Neuronal stem cell (in vitro differentiated cells): ENCODE measurements at regions not wholly inside any gene's neighbourhood (a gene's known extent, or its start where the extent isn't known, plus 50 kb on each side); places are given as distances from the start of the nearest gene placed in this dataset.

Experiments used
- DNase-seq: peaks from one replicate; pipeline ENCODE4 v3.0.0-alpha.2; 2013; ENCODE audit warnings: low spot score
- H2AFZ ChIP-seq: one replicate; pipeline ENCODE4 v1.6.1; 2013; ENCODE audit warnings: mild to moderate bottlenecking, low read length, inconsistent platforms
- H2AK5ac ChIP-seq: 2 replicates; pipeline ENCODE4 v1.6.1; 2013; ENCODE audit warnings: low read depth, mild to moderate bottlenecking, inconsistent platforms, low read length, moderate library complexity, mixed read lengths
- H2BK120ac ChIP-seq: 2 replicates; pipeline ENCODE4 v1.6.1; 2013; ENCODE audit warnings: low read depth, mild to moderate bottlenecking, inconsistent platforms, low read length, moderate library complexity, mixed read lengths
- H2BK12ac ChIP-seq: one replicate; pipeline ENCODE4 v1.6.1; 2013; ENCODE audit warnings: low read length, inconsistent platforms
- H2BK15ac ChIP-seq: 2 replicates; pipeline ENCODE4 v1.6.1; 2013; ENCODE audit warnings: mild to moderate bottlenecking, low read length, inconsistent platforms, mixed read lengths
- H2BK5ac ChIP-seq: one replicate; pipeline ENCODE4 v1.6.1; 2013; ENCODE audit warnings: inconsistent platforms, mild to moderate bottlenecking, low read length, moderate library complexity
- H3K14ac ChIP-seq: one replicate; pipeline ENCODE4 v1.6.1; 2013; ENCODE audit warnings: low read length, inconsistent platforms
- H3K18ac ChIP-seq: 2 replicates; pipeline ENCODE4 v1.6.1; 2013; ENCODE audit warnings: low read length, inconsistent platforms
- H3K23ac ChIP-seq: 2 replicates; pipeline ENCODE4 v1.6.1; 2013; ENCODE audit warnings: low read depth, mild to moderate bottlenecking, mixed read lengths, low read length, inconsistent platforms; ENCODE audit not compliant: poor library complexity
- H3K27ac ChIP-seq: replicated peaks from 3 replicates; pipeline ENCODE4 v1.5.1; 2013; ENCODE audit warnings: low read length, inconsistent platforms
- H3K27me3 ChIP-seq, 3 experiments: 2 replicates each; pipeline ENCODE4 v1.6.1; 2013; ENCODE audit warnings: low read length in 3 of 3, mild to moderate bottlenecking in 2 of 3, inconsistent platforms in 1 of 3, low read depth in 1 of 3, mixed read lengths in 1 of 3, moderate library complexity in 1 of 3; ENCODE audit not compliant: control insufficient read depth in 3 of 3, insufficient read depth in 3 of 3
- H3K36me3 ChIP-seq, 2 donors: replicated peaks in 1 of 2; 2 replicates each; pipeline ENCODE4 v1.6.1; 2013; ENCODE audit warnings: low read length in 2 of 2; ENCODE audit not compliant: control insufficient read depth in 2 of 2, insufficient read depth in 2 of 2
- H3K4ac ChIP-seq: 2 replicates; pipeline ENCODE4 v1.6.1; 2013; ENCODE audit warnings: inconsistent platforms, mild to moderate bottlenecking, low read length, moderate library complexity
- H3K4me1 ChIP-seq, 2 donors: 1 replicate in 1 of 2; 2 replicates in 1 of 2; pipeline ENCODE4 v1.6.1; 2013; ENCODE audit warnings: low read length in 2 of 2, low read depth in 1 of 2; ENCODE audit not compliant: control insufficient read depth in 2 of 2, insufficient read depth in 1 of 2
- H3K4me2 ChIP-seq: one replicate; pipeline ENCODE4 v1.6.1; 2013; ENCODE audit warnings: mild to moderate bottlenecking, low read length, inconsistent platforms; ENCODE audit not compliant: insufficient read depth, poor library complexity, severe bottlenecking
- H3K4me3 ChIP-seq, 2 donors: 2 replicates each; pipeline ENCODE4 v1.5.1; 2013; ENCODE audit warnings: low read length in 2 of 2, mild to moderate bottlenecking in 2 of 2, inconsistent platforms in 1 of 2, moderate library complexity in 1 of 2
- H3K79me1 ChIP-seq: one replicate; pipeline ENCODE4 v1.6.1; 2013; ENCODE audit warnings: low read depth, mild to moderate bottlenecking, inconsistent platforms, low read length, moderate library complexity
- H3K9ac ChIP-seq: one replicate; pipeline ENCODE4 v1.6.1; 2013; ENCODE audit warnings: mild to moderate bottlenecking, low read depth, low read length, inconsistent platforms; ENCODE audit not compliant: poor library complexity
- H3K9me3 ChIP-seq, 2 donors: replicated peaks in 1 of 2; 2 replicates each; pipeline versions ENCODE3 to v1.6.1; 2013; ENCODE audit warnings: low read length in 2 of 2, mild to moderate bottlenecking in 2 of 2, inconsistent platforms in 1 of 2, low read depth in 1 of 2, mixed read lengths in 1 of 2, moderate library complexity in 1 of 2; ENCODE audit not compliant: control insufficient read depth in 2 of 2, insufficient read depth in 1 of 2
- H4K8ac ChIP-seq: one replicate; pipeline ENCODE4 v1.6.1; 2013; ENCODE audit warnings: low read depth, mild to moderate bottlenecking, inconsistent platforms, low read length, moderate library complexity
- H4K91ac ChIP-seq: one replicate; pipeline ENCODE4 v1.6.1; 2013; ENCODE audit warnings: low read length, low read depth, mild to moderate bottlenecking, inconsistent platforms; ENCODE audit not compliant: poor library complexity
- WGBS, 2 donors: extraction: QIAGEN DNeasy Blood & Tissue Kit; methylation state at CpG; one replicate each; pipeline ENCODE4 v1.1.7; 2013; ENCODE audit warnings: missing lambda C conversion rate in 2 of 2, mixed read lengths in 1 of 2; ENCODE audit not compliant: insufficient read length in 2 of 2, insufficient replicate concordance in 1 of 2; ENCODE audit errors: extremely low coverage in 2 of 2; 5-methylcytosine and 5-hydroxymethylcytosine counted together

DNA sequence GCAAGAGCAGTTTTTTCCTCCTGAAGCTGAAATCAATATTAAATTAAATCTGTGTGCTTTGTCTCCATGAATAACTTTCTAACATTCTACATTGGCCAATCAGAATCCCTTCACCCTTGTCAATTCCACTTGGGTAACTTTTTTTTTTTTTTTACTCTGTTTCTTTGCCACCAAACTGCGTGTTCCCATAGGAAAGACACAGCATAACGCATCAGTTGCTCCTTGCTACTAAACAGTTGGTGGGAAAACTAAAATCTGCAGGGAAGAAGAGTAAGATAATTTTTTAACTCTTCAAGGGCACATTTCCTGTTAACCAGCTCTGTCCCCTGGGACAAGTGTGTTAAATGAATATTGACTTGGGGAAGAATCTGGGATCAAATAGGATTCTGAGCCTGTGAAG, 113.3 kb upstream of the SERP2 start:
- H3K18ac ChIP-seq: no peak overlapping the region
- H3K9me3 ChIP-seq: no peaks in the 10 kb centered on the region
- H3K4ac ChIP-seq: no peak overlapping the region

DNA sequence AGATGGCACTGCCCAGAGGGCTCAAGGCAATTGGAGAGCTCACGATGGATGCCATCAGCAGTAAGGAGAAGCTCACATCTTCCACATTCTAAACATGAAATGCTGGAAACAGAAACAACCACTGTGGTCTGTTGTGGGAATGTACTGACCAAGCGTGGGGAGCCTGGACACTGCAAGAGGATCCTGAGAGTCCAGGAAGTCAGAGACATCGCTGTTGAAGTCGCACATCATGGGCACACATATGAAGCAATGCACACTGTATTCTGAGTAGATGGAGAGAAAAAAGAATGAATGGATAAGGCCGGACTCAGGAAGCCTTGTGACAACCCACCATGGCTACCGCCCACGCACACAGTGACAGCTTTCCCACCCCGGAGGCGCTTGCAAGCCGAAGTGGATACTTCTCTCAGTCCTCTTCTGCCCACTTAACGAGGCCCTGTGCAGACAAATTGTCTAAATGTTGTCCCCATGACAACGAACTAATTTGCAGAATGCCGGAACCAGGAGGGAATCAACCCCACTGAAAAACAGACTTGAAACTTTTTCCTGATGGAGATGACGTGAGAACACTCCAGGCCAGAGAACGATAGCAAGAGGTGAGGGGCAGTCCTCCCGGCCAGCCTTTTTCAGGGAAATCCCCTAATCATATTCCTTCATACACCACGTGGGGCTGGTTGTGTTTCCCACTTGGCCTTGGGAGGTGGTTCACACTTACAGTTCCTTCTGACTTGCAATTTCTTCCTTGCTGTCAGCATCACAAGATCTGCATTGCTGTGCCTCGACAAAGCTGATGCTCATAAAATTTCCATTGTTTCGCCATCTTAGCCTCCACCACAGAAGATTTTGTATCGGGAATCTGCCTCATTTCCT, 109.6 kb upstream of the SERP2 start:
- Histone ChIP-seq H3K27ac (no peak overlapping the region), H2BK15ac (no peak overlapping the region), H3K18ac (peak overlapping the region; percentile 23), H4K91ac (no peak overlapping the region), H3K36me3 (no peaks in the 10 kb centered on the region), H3K4me2 (no peak overlapping the region), H3K9ac (no peak overlapping the region), H2AK5ac (no peak overlapping the region), H3K14ac (no peak overlapping the region), H3K4me3 (no peak overlapping the region), H3K79me1 (peaks cover 3% of the 10 kb centered on the region), H3K23ac (no peak overlapping the region), H2BK5ac (no peak overlapping the region), H2BK12ac (no peak overlapping the region), H3K4ac (no peak overlapping the region), H3K27me3 (no peaks in the 10 kb centered on the region), H4K8ac (no peak overlapping the region), H3K4me1 (peaks cover 9 to 12% of the 10 kb centered on the region in 2 donors), H2BK120ac (no peak overlapping the region), H3K9me3 (peaks cover 0 to 10% of the 10 kb centered on the region in 2 donors), H2AFZ (peak overlapping the region; percentile 64)
- WGBS, 2 donors: no CpG with 5 or more reads among the region's 20 CpGs
- DNase-seq: no peak

More for the DNA sequence above, 113.3 kb upstream of the SERP2 start:
- no peak overlapping the region for H3K27ac ChIP-seq
- no peak overlapping the region for H2BK12ac ChIP-seq
- H2BK5ac ChIP-seq: no peak overlapping the region
- H3K79me1 ChIP-seq: no peaks in the 10 kb centered on the region
- H3K23ac ChIP-seq: no peak overlapping the region
- no peak for DNase-seq
- no peaks in the 10 kb centered on the region for H3K27me3 ChIP-seq
- H2AFZ ChIP-seq: no peak overlapping the region
- H3K36me3 ChIP-seq: no peaks in the 10 kb centered on the region
- no CpG with 5 or more reads among the region's 2 CpGs for WGBS, 2 donors
- H3K4me2 ChIP-seq: no peak overlapping the region
- no peak overlapping the region for H4K8ac ChIP-seq
- H2AK5ac ChIP-seq: no peak overlapping the region
- H3K4me1 ChIP-seq: peaks cover 12 to 15% of the 10 kb centered on the region in 2 donors
- H3K9ac ChIP-seq: no peak overlapping the region
- no peak overlapping the region for H2BK120ac ChIP-seq
- no peak overlapping the region for H3K4me3 ChIP-seq
- no peak overlapping the region for H3K14ac ChIP-seq
- H4K91ac ChIP-seq: no peak overlapping the region
- H2BK15ac ChIP-seq: no peak overlapping the region

DNA sequence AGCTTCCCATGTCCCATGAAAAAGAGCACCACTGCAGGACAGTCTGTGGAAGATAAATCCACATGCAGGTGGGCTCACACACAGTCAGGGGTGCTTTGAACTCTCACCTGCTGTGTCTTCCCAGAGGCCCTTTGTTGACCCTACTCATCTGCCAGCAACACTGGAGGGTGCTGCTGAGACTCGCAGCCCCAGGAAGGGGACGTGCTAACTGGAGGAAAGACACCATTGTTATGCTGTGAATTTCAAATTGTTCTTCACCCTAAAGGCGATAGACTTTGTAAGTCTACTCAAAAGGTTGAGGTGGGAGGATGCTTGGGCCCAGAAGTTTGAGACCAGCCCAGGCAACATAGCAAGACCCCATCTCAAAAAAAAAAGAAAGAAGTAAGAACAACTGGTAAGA, 107.3 kb upstream of the SERP2 start:
- Histone ChIP-seq H3K4me3 (no peak overlapping the region), H3K4ac (no peak overlapping the region), H3K14ac (no peak overlapping the region), H3K23ac (no peak overlapping the region), H2BK12ac (no peak overlapping the region), H3K79me1 (peaks cover 3% of the 10 kb centered on the region), H2AFZ (no peak overlapping the region), H4K91ac (no peak overlapping the region), H3K18ac (no peak overlapping the region), H3K27me3 (no peaks in the 10 kb centered on the region), H2AK5ac (no peak overlapping the region), H3K9ac (no peak overlapping the region), H2BK5ac (no peak overlapping the region), H2BK120ac (no peak overlapping the region), H4K8ac (no peak overlapping the region), H3K4me2 (no peak overlapping the region), H3K27ac (no peak overlapping the region), H3K4me1 (peaks cover 5 to 9% of the 10 kb centered on the region in 2 donors), H3K36me3 (no peaks in the 10 kb centered on the region), H3K9me3 (peaks cover 0 to 10% of the 10 kb centered on the region in 2 donors), H2BK15ac (no peak overlapping the region)
- DNase-seq: no peak
- no CpG with 5 or more reads among the region's 3 CpGs for WGBS, 2 donors

DNA sequence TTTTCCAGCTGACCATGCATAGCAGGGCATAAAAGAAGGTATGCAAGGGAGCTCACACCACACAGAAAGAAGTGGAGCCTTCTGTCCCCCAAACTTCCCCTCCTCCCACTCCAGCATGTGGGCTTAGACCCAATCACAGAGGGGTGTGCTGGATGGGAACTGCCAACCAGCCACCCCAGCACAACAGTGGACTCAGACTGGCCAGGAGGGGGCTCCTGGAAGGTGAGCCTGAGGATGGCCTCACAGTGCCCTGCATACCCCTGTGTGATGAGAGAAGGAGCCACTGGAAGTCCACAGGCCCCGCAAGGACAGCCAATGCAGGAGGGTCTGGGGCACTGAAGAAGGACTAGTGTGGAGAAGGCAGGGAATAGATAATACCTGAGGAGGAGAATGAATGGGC, 106.9 kb upstream of the SERP2 start:
- no peak overlapping the region for H3K4me2 ChIP-seq
- WGBS, 2 donors: no CpG with 5 or more reads among the region's 1 CpG
- no peak overlapping the region for H4K8ac ChIP-seq
- no peak overlapping the region for H2AK5ac ChIP-seq
- no peaks in the 10 kb centered on the region for H3K27me3 ChIP-seq
- H2BK12ac ChIP-seq: no peak overlapping the region
- peak overlapping the region; percentile 54 for H4K91ac ChIP-seq
- no peak overlapping the region for H2BK120ac ChIP-seq
- peaks cover 0 to 10% of the 10 kb centered on the region in 2 donors for H3K9me3 ChIP-seq
- no peak overlapping the region for H2BK15ac ChIP-seq
- H3K4me3 ChIP-seq: peak overlapping the region in 1 of 2 donors; percentile 19
- H3K18ac ChIP-seq: peak overlapping the region; percentile 65
- H3K79me1 ChIP-seq: peaks cover 3% of the 10 kb centered on the region
- no peaks in the 10 kb centered on the region for H3K36me3 ChIP-seq
- H3K4ac ChIP-seq: no peak overlapping the region
- H3K9ac ChIP-seq: no peak overlapping the region
- no peak overlapping the region for H2AFZ ChIP-seq
- H2BK5ac ChIP-seq: no peak overlapping the region
- H3K4me1 ChIP-seq: peaks cover 5 to 9% of the 10 kb centered on the region in 2 donors
- H3K14ac ChIP-seq: peak overlapping the region; percentile 15
- no peak for DNase-seq
- no peak overlapping the region for H3K27ac ChIP-seq
- no peak overlapping the region for H3K23ac ChIP-seq
